Neuronal stem cell (in vitro differentiated cells): ENCODE measurements at regions not wholly inside any gene's neighbourhood (a gene's known extent, or its start where the extent isn't known, plus 50 kb on each side); places are given as distances from the start of the nearest gene placed in this dataset.

ENCODE experiments used
- DNase-seq: peaks from one replicate; pipeline ENCODE4 v3.0.0-alpha.2; 2013; ENCODE audit warnings: low spot score
- H2AFZ ChIP-seq: one replicate; pipeline ENCODE4 v1.6.1; 2013; ENCODE audit warnings: mild to moderate bottlenecking, low read length, inconsistent platforms
- H2AK5ac ChIP-seq: 2 replicates; pipeline ENCODE4 v1.6.1; 2013; ENCODE audit warnings: low read depth, mild to moderate bottlenecking, inconsistent platforms, low read length, moderate library complexity, mixed read lengths
- H2BK120ac ChIP-seq: 2 replicates; pipeline ENCODE4 v1.6.1; 2013; ENCODE audit warnings: low read depth, mild to moderate bottlenecking, inconsistent platforms, low read length, moderate library complexity, mixed read lengths
- H2BK12ac ChIP-seq: one replicate; pipeline ENCODE4 v1.6.1; 2013; ENCODE audit warnings: low read length, inconsistent platforms
- H2BK15ac ChIP-seq: 2 replicates; pipeline ENCODE4 v1.6.1; 2013; ENCODE audit warnings: mild to moderate bottlenecking, low read length, inconsistent platforms, mixed read lengths
- H2BK5ac ChIP-seq: one replicate; pipeline ENCODE4 v1.6.1; 2013; ENCODE audit warnings: inconsistent platforms, mild to moderate bottlenecking, low read length, moderate library complexity
- H3K14ac ChIP-seq: one replicate; pipeline ENCODE4 v1.6.1; 2013; ENCODE audit warnings: low read length, inconsistent platforms
- H3K18ac ChIP-seq: 2 replicates; pipeline ENCODE4 v1.6.1; 2013; ENCODE audit warnings: low read length, inconsistent platforms
- H3K23ac ChIP-seq: 2 replicates; pipeline ENCODE4 v1.6.1; 2013; ENCODE audit warnings: low read depth, mild to moderate bottlenecking, mixed read lengths, low read length, inconsistent platforms; ENCODE audit not compliant: poor library complexity
- H3K27ac ChIP-seq: replicated peaks from 3 replicates; pipeline ENCODE4 v1.5.1; 2013; ENCODE audit warnings: low read length, inconsistent platforms
- H3K27me3 ChIP-seq, 3 experiments: 2 replicates each; pipeline ENCODE4 v1.6.1; 2013; ENCODE audit warnings: low read length in 3 of 3, mild to moderate bottlenecking in 2 of 3, inconsistent platforms in 1 of 3, low read depth in 1 of 3, mixed read lengths in 1 of 3, moderate library complexity in 1 of 3; ENCODE audit not compliant: control insufficient read depth in 3 of 3, insufficient read depth in 3 of 3
- H3K36me3 ChIP-seq, 2 donors: replicated peaks in 1 of 2; 2 replicates each; pipeline ENCODE4 v1.6.1; 2013; ENCODE audit warnings: low read length in 2 of 2; ENCODE audit not compliant: control insufficient read depth in 2 of 2, insufficient read depth in 2 of 2
- H3K4ac ChIP-seq: 2 replicates; pipeline ENCODE4 v1.6.1; 2013; ENCODE audit warnings: inconsistent platforms, mild to moderate bottlenecking, low read length, moderate library complexity
- H3K4me1 ChIP-seq, 2 donors: 1 replicate in 1 of 2; 2 replicates in 1 of 2; pipeline ENCODE4 v1.6.1; 2013; ENCODE audit warnings: low read length in 2 of 2, low read depth in 1 of 2; ENCODE audit not compliant: control insufficient read depth in 2 of 2, insufficient read depth in 1 of 2
- H3K4me2 ChIP-seq: one replicate; pipeline ENCODE4 v1.6.1; 2013; ENCODE audit warnings: mild to moderate bottlenecking, low read length, inconsistent platforms; ENCODE audit not compliant: insufficient read depth, poor library complexity, severe bottlenecking
- H3K4me3 ChIP-seq, 2 donors: 2 replicates each; pipeline ENCODE4 v1.5.1; 2013; ENCODE audit warnings: low read length in 2 of 2, mild to moderate bottlenecking in 2 of 2, inconsistent platforms in 1 of 2, moderate library complexity in 1 of 2
- H3K79me1 ChIP-seq: one replicate; pipeline ENCODE4 v1.6.1; 2013; ENCODE audit warnings: low read depth, mild to moderate bottlenecking, inconsistent platforms, low read length, moderate library complexity
- H3K9ac ChIP-seq: one replicate; pipeline ENCODE4 v1.6.1; 2013; ENCODE audit warnings: mild to moderate bottlenecking, low read depth, low read length, inconsistent platforms; ENCODE audit not compliant: poor library complexity
- H3K9me3 ChIP-seq, 2 donors: replicated peaks in 1 of 2; 2 replicates each; pipeline versions ENCODE3 to v1.6.1; 2013; ENCODE audit warnings: low read length in 2 of 2, mild to moderate bottlenecking in 2 of 2, inconsistent platforms in 1 of 2, low read depth in 1 of 2, mixed read lengths in 1 of 2, moderate library complexity in 1 of 2; ENCODE audit not compliant: control insufficient read depth in 2 of 2, insufficient read depth in 1 of 2
- H4K8ac ChIP-seq: one replicate; pipeline ENCODE4 v1.6.1; 2013; ENCODE audit warnings: low read depth, mild to moderate bottlenecking, inconsistent platforms, low read length, moderate library complexity
- H4K91ac ChIP-seq: one replicate; pipeline ENCODE4 v1.6.1; 2013; ENCODE audit warnings: low read length, low read depth, mild to moderate bottlenecking, inconsistent platforms; ENCODE audit not compliant: poor library complexity
- WGBS, 2 donors: extraction: QIAGEN DNeasy Blood & Tissue Kit; methylation state at CpG; one replicate each; pipeline ENCODE4 v1.1.7; 2013; ENCODE audit warnings: missing lambda C conversion rate in 2 of 2, mixed read lengths in 1 of 2; ENCODE audit not compliant: insufficient read length in 2 of 2, insufficient replicate concordance in 1 of 2; ENCODE audit errors: extremely low coverage in 2 of 2; 5-methylcytosine and 5-hydroxymethylcytosine counted together

GRCh38 chr13:112229445-112229844, 146.7 kb upstream of the SPACA7 start:
- H3K27me3 ChIP-seq = no peaks in the 10 kb centered on the region
- no peaks in the 10 kb centered on the region for H3K4me1 ChIP-seq

GRCh38 chr13:112229992-112230872, 145.9 kb upstream of the SPACA7 start:
- H3K9me3 ChIP-seq = peaks cover 0 to 10% of the 10 kb centered on the region in 2 donors
- H3K14ac ChIP-seq = no peak overlapping the region
- H3K4me2 ChIP-seq = no peak overlapping the region
- H2BK120ac ChIP-seq = no peak overlapping the region
- H2AK5ac ChIP-seq = no peak overlapping the region
- H3K4me3 ChIP-seq = no peak overlapping the region
- H2BK15ac ChIP-seq = no peak overlapping the region
- H3K4me1 ChIP-seq = no peaks in the 10 kb centered on the region
- H4K8ac ChIP-seq = no peak overlapping the region
- H3K23ac ChIP-seq = no peak overlapping the region
- no peak overlapping the region for H3K27ac ChIP-seq
- no peak overlapping the region for H3K9ac ChIP-seq
- H3K4ac ChIP-seq = no peak overlapping the region
- H2AFZ ChIP-seq = no peak overlapping the region
- H3K18ac ChIP-seq = no peak overlapping the region
- no CpG with 5 or more reads among the region's 16 CpGs for WGBS, 2 donors
- no peaks in the 10 kb centered on the region for H3K79me1 ChIP-seq
- no peak overlapping the region for H2BK12ac ChIP-seq
- no peaks in the 10 kb centered on the region for H3K36me3 ChIP-seq
- DNase-seq = no peak
- H3K27me3 ChIP-seq = no peaks in the 10 kb centered on the region
- no peak overlapping the region for H4K91ac ChIP-seq
- no peak overlapping the region for H2BK5ac ChIP-seq

More at GRCh38 chr13:112229445-112229844, 146.7 kb upstream of the SPACA7 start:
- H3K79me1 ChIP-seq = no peaks in the 10 kb centered on the region
- no peak overlapping the region for H3K14ac ChIP-seq
- no peak overlapping the region for H3K4me2 ChIP-seq
- H3K27ac ChIP-seq = no peak overlapping the region
- DNase-seq = no peak
- H3K18ac ChIP-seq = peak overlapping the region; percentile 76
- no peak overlapping the region for H2BK12ac ChIP-seq
- no peak overlapping the region for H3K4me3 ChIP-seq
- H3K36me3 ChIP-seq = no peaks in the 10 kb centered on the region
- H2BK5ac ChIP-seq = no peak overlapping the region
- peak overlapping the region; percentile 65 for H2AK5ac ChIP-seq
- peak overlapping the region; percentile 61 for H2BK15ac ChIP-seq
- H4K8ac ChIP-seq = no peak overlapping the region
- WGBS, 2 donors = no CpG with 5 or more reads among the region's 15 CpGs
- no peak overlapping the region for H2AFZ ChIP-seq
- H3K23ac ChIP-seq = peak overlapping the region; percentile 36
- no peak overlapping the region for H4K91ac ChIP-seq
- no peak overlapping the region for H3K9ac ChIP-seq
- peaks cover 0 to 10% of the 10 kb centered on the region in 2 donors for H3K9me3 ChIP-seq
- H2BK120ac ChIP-seq = no peak overlapping the region
- no peak overlapping the region for H3K4ac ChIP-seq

GRCh38 chr13:112231451-112232083, 144.6 kb upstream of the SPACA7 start:
- Histone ChIP-seq H3K27me3 (no peaks in the 10 kb centered on the region), H3K4ac (no peak overlapping the region), H3K18ac (peak overlapping the region; percentile 7), H2BK12ac (no peak overlapping the region), H3K9ac (no peak overlapping the region), H2BK5ac (no peak overlapping the region), H4K8ac (no peak overlapping the region), H3K4me2 (no peak overlapping the region), H2BK120ac (no peak overlapping the region), H3K23ac (no peak overlapping the region), H2BK15ac (no peak overlapping the region), H2AFZ (no peak overlapping the region), H2AK5ac (no peak overlapping the region), H3K4me1 (no peaks in the 10 kb centered on the region), H4K91ac (no peak overlapping the region), H3K14ac (no peak overlapping the region), H3K27ac (no peak overlapping the region), H3K9me3 (peaks cover 3 to 12% of the 10 kb centered on the region in 2 donors), H3K36me3 (no peaks in the 10 kb centered on the region), H3K4me3 (no peak overlapping the region), H3K79me1 (no peaks in the 10 kb centered on the region)
- DNase-seq = no peak
- WGBS, 2 donors = no CpG with 5 or more reads among the region's 21 CpGs

GRCh38 chr13:112233256-112233655, 142.9 kb upstream of the SPACA7 start:
- H2AFZ ChIP-seq = no peak overlapping the region
- peak overlapping the region; percentile 90 for H3K18ac ChIP-seq
- H4K8ac ChIP-seq = no peak overlapping the region
- H3K4me3 ChIP-seq = no peak overlapping the region
- WGBS, 2 donors = no CpG with 5 or more reads among the region's 18 CpGs
- H3K36me3 ChIP-seq = no peaks in the 10 kb centered on the region
- H2BK12ac ChIP-seq = peak overlapping the region; percentile 69
- peak overlapping the region; percentile 53 for H2BK15ac ChIP-seq
- peak overlapping the region; percentile 58 for H2AK5ac ChIP-seq
- H3K27me3 ChIP-seq = no peaks in the 10 kb centered on the region
- H3K9me3 ChIP-seq = peaks cover 5 to 7% of the 10 kb centered on the region in 2 donors
- H3K4me2 ChIP-seq = no peak overlapping the region
- no peak overlapping the region for H3K9ac ChIP-seq
- H2BK120ac ChIP-seq = no peak overlapping the region
- H3K23ac ChIP-seq = peak overlapping the region; percentile 50
- H4K91ac ChIP-seq = peak overlapping the region; percentile 93
- no peak overlapping the region for H3K27ac ChIP-seq
- H2BK5ac ChIP-seq = peak overlapping the region; percentile 42
- H3K14ac ChIP-seq = peak overlapping the region; percentile 2
- DNase-seq = no peak
- H3K4me1 ChIP-seq = no peaks in the 10 kb centered on the region
- no peaks in the 10 kb centered on the region for H3K79me1 ChIP-seq
- H3K4ac ChIP-seq = no peak overlapping the region
